GM18505 (cell line): ENCODE measurements at regions not wholly inside any gene's neighbourhood (a gene's known extent, or its start where the extent isn't known, plus 50 kb on each side); places are given as distances from the start of the nearest gene placed in this dataset.

Source experiments
- ATAC-seq: cut with Tn5 transposase; IDR thresholded peaks from one replicate; pipeline ENCODE4 v1.9.1; 2021; ENCODE audit not compliant: unreplicated experiment
- POLR2A ChIP-seq: IDR thresholded peaks from 4 replicates; pipeline ENCODE4 v1.6.1; 2011; ENCODE audit warnings: borderline replicate concordance; ENCODE audit not compliant: insufficient read depth, insufficient read length; ENCODE audit errors: extremely low read depth

- no peak for ATAC-seq
Observed at GRCh38 chr16:6447021-6447790, 885.4 kb upstream of the RBFOX1 start.

GRCh38 chr16:6446370-6446769 lies 886.3 kb upstream of the RBFOX1 start:
- ATAC-seq = no peak
- no peak for TF ChIP-seq POLR2A

More at GRCh38 chr16:6447021-6447790, 885.4 kb upstream of the RBFOX1 start:
- no peak for TF ChIP-seq POLR2A

- no peak for ATAC-seq
- no peak for TF ChIP-seq POLR2A
Observed at GRCh38 chr16:6439129-6439528, 893.5 kb upstream of the RBFOX1 start.

GRCh38 chr16:6428861-6429260 lies 903.8 kb upstream of the RBFOX1 start:
- no peak for TF ChIP-seq POLR2A
- no peak for ATAC-seq

- no peak for ATAC-seq
- no peak for TF ChIP-seq POLR2A
Observed at GRCh38 chr16:6427621-6428020, 905.0 kb upstream of the RBFOX1 start.

GRCh38 chr16:6407596-6407995 lies 925.0 kb upstream of the RBFOX1 start:
- no peak for ATAC-seq
- no peak for TF ChIP-seq POLR2A

- TF ChIP-seq POLR2A = no peak
- no peak for ATAC-seq
Observed at GRCh38 chr16:6406028-6406427, 926.6 kb upstream of the RBFOX1 start.

GRCh38 chr16:6382924-6383459 lies 949.7 kb upstream of the RBFOX1 start:
- no peak for TF ChIP-seq POLR2A
- no peak for ATAC-seq

- no peak for ATAC-seq
- TF ChIP-seq POLR2A = no peak
Observed at GRCh38 chr16:6381896-6382295, 950.7 kb upstream of the RBFOX1 start.

- no peak for TF ChIP-seq POLR2A
Observed at GRCh38 chr16:6377956-6378355, 954.7 kb upstream of the RBFOX1 start.

GRCh38 chr16:6375465-6376075 lies 957.1 kb upstream of the RBFOX1 start:
- no peak for ATAC-seq
- TF ChIP-seq POLR2A = no peak

More at GRCh38 chr16:6377956-6378355, 954.7 kb upstream of the RBFOX1 start:
- no peak for ATAC-seq

GRCh38 chr16:6374821-6375220 lies 957.8 kb upstream of the RBFOX1 start:
- no peak for ATAC-seq
- TF ChIP-seq POLR2A = no peak

- TF ChIP-seq POLR2A = no peak
- no peak for ATAC-seq
Observed at GRCh38 chr16:6364846-6365245, 967.8 kb upstream of the RBFOX1 start.
